ENCODE measurements at regions not wholly inside any gene's neighbourhood (a gene's known extent, or its start where the extent isn't known, plus 50 kb on each side); places are given as distances from the start of the nearest gene placed in this dataset.

DNA sequence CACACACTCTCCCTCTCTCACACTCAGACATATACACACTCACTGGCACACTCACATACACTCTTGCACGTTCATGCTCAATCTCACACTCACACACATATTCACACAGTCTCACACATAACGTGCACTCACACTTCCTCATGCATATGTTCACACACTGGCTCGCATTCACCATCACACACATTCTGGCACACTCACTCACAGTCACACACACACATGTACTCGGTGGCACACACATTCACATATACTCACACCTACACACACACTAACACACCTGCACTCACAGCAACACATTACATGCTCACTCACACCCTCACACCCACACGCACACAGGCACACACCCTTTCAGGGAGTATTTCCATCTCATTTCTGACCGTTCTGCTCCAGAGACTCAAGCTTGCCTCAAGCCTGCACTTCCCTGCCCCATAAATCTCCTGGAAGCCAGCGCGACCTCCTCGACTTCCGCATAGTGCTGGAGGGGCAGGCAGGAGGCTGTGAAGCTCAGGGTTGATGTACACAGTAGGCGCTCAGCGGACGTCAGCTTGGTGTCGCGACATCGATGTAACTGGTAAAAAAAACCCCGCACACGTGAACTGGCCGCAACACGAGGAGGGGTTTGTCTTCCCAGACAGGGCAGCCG, 66.7 kb upstream of the FOXF1 start:
- H3K4me3 ChIP-seq = no peak overlapping the region
- H3K9me3 ChIP-seq = no peaks in the 10 kb centered on the region
- no peak overlapping the region for H3K9ac ChIP-seq (ENCODE audit: low read depth in 2 of 2, low read length in 2 of 2)
- DNase-seq = no peak
- TF ChIP-seq, protein P1, sequence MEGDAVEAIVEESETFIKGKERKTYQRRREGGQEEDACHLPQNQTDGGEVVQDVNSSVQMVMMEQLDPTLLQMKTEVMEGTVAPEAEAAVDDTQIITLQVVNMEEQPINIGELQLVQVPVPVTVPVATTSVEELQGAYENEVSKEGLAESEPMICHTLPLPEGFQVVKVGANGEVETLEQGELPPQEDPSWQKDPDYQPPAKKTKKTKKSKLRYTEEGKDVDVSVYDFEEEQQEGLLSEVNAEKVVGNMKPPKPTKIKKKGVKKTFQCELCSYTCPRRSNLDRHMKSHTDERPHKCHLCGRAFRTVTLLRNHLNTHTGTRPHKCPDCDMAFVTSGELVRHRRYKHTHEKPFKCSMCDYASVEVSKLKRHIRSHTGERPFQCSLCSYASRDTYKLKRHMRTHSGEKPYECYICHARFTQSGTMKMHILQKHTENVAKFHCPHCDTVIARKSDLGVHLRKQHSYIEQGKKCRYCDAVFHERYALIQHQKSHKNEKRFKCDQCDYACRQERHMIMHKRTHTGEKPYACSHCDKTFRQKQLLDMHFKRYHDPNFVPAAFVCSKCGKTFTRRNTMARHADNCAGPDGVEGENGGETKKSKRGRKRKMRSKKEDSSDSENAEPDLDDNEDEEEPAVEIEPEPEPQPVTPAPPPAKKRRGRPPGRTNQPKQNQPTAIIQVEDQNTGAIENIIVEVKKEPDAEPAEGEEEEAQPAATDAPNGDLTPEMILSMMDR (IDR thresholded peaks at IDR 0.05) = no peak
- no peaks in the 10 kb centered on the region for H3K4me1 ChIP-seq
- H3K36me3 ChIP-seq = no peaks in the 10 kb centered on the region
- H3K27me3 ChIP-seq = no peaks in the 10 kb centered on the region
- intact Hi-C loops (cut with DNase I) = no loop called here
- H3K27ac ChIP-seq = no peak overlapping the region

DNA sequence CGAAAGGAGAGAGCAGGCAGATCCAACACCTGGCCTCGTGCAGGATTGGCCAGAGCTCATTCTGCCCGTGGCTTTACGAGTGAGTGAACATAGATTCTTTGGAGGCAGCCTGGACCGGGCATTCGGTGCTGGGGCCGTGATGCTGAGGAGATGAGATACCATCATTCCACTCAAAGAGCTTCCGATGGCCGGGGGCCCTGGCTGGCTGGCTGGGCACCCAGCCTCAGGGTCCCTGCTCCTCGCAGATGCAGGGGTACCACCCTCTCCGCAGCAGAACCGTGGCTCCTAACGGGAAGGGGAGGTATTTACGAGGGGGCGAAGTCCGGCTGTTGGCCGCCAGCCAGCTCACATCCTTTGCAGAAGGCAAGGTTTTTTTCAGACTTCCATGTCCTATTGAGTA, 66.1 kb upstream of the FOXF1 start:
- H3K27ac ChIP-seq = no peak overlapping the region

DNA sequence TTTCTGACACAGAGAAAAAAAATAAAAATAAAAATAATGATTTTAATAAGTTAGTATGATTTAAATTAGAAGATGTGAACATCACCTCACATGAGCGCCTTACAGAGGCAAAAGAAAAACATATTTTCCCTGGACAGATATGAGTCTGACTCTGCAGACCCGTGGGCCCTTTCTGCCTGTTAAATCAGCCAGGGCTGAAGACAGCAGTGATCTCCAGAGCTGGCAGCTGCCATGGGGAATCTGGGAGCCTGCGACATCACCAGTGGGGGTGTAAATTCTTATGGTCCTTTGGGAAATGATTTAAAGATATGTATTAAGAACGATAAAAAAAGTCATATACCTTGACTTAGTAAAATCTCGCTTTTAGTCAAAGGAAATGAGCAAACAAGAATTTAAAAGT, 65.7 kb upstream of the FOXF1 start:
- TF ChIP-seq, protein P1 (IDR thresholded peaks at IDR 0.05) = no peak
- H3K27ac ChIP-seq = no peak overlapping the region
- no peaks in the 10 kb centered on the region for H3K27me3 ChIP-seq
- H3K36me3 ChIP-seq = no peaks in the 10 kb centered on the region
- H3K9me3 ChIP-seq = no peaks in the 10 kb centered on the region
- intact Hi-C loops (cut with DNase I) = no loop called here
- no peaks in the 10 kb centered on the region for H3K4me1 ChIP-seq
- no peak overlapping the region for H3K9ac ChIP-seq (ENCODE audit: low read depth in 2 of 2, low read length in 2 of 2)
- no peak for DNase-seq
- H3K4me3 ChIP-seq = no peak overlapping the region

More for the DNA sequence above, 66.1 kb upstream of the FOXF1 start:
- Histone ChIP-seq H3K27me3 (no peaks in the 10 kb centered on the region), H3K36me3 (no peaks in the 10 kb centered on the region), H3K4me3 (no peak overlapping the region), H3K4me1 (no peaks in the 10 kb centered on the region), H3K9ac (ENCODE audit: low read depth in 2 of 2, low read length in 2 of 2) (no peak overlapping the region), H3K9me3 (no peaks in the 10 kb centered on the region)
- DNase-seq = no peak
- intact Hi-C loops (cut with DNase I) = no loop called here
- TF ChIP-seq, protein P1 (IDR thresholded peaks at IDR 0.05) = no peak

DNA sequence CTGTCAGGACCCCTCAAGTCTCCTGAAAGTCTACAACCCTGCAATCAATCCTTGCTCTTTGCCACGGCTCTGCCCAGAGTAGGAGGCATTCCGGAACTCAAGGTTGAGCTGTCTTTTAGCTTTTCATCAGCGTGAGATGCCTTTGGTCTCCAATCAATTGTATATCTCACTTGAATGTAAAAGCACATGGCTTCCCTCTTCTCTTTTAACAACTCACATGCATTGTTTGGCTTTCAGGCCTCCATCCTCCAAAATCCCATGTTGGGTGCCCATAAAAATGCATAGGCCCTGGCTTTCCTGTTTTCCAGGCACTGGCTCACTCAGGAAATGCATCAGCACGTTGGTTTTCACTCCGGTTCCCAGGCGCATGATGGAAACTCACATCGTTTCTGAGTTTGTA, 64.0 kb upstream of the FOXF1 start:
- no peaks in the 10 kb centered on the region for H3K9me3 ChIP-seq
- intact Hi-C loops (cut with DNase I) = no loop called here
- H3K36me3 ChIP-seq = no peaks in the 10 kb centered on the region
- no peak for DNase-seq
- no peak overlapping the region for H3K27ac ChIP-seq
- no peak overlapping the region for H3K4me3 ChIP-seq
- TF ChIP-seq, protein P1 (IDR thresholded peaks at IDR 0.05) = no peak
- H3K9ac ChIP-seq (ENCODE audit: low read depth in 2 of 2, low read length in 2 of 2) = no peak overlapping the region
- H3K27me3 ChIP-seq = no peaks in the 10 kb centered on the region
- no peaks in the 10 kb centered on the region for H3K4me1 ChIP-seq

DNA sequence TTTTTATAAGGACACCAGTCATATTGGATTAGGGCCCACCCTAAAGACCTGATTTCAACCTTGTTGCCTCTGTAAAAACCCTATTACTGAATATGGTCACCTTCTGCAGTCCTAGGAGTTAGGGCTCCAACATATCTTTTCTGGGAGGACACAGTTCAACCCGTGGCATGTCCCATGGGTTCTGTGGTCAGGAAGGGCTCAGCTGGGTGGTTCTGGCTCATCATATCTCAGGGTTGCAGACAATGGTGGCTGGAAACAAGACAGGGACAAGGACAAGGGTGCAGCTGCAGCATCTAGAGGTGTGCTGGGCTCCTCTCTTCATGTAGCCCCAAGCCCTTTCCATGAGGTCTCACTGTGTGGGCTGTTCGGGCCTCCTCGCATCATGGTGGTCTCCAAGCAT, 63.1 kb upstream of the FOXF1 start:
- TF ChIP-seq, protein P1 (IDR thresholded peaks at IDR 0.05) = no peak
- no peak for DNase-seq
- no peak overlapping the region for H3K9ac ChIP-seq (ENCODE audit: low read depth in 2 of 2, low read length in 2 of 2)
- intact Hi-C loops (cut with DNase I) = no loop called here
- no peaks in the 10 kb centered on the region for H3K9me3 ChIP-seq
- no peak overlapping the region for H3K4me3 ChIP-seq
- no peaks in the 10 kb centered on the region for H3K27me3 ChIP-seq
- no peak overlapping the region for H3K27ac ChIP-seq
- H3K36me3 ChIP-seq = no peaks in the 10 kb centered on the region
- no peaks in the 10 kb centered on the region for H3K4me1 ChIP-seq

All from colonic mucosa (tissue), 4 donors.